ENCODE measurements at regions not wholly inside any gene's neighbourhood (a gene's known extent, or its start where the extent isn't known, plus 50 kb on each side); places are given as distances from the start of the nearest gene placed in this dataset.

- no peak for TF ChIP-seq CTCF (IDR thresholded peaks at IDR 0.05; ENCODE audit: low read depth, low read length)
- Histone ChIP-seq H3K27me3 (no peaks in the 10 kb centered on the region), H3K4me3 (no peak overlapping the region), H3K36me3 (no peaks in the 10 kb centered on the region), H3K27ac (no peak overlapping the region), H3K4me1 (ENCODE audit: low read depth) (no peaks in the 10 kb centered on the region), H3K9me3 (ENCODE audit: low read depth) (no peaks in the 10 kb centered on the region)
- peak in 1 of 2 donors; percentile 13 for DNase-seq (ENCODE audit: low read depth in 1 of 2, low spot score in 1 of 2)
These were observed 75.7 kb upstream of the C1orf87 start for GRCh38 chr1:60149251-60149650.

DNA sequence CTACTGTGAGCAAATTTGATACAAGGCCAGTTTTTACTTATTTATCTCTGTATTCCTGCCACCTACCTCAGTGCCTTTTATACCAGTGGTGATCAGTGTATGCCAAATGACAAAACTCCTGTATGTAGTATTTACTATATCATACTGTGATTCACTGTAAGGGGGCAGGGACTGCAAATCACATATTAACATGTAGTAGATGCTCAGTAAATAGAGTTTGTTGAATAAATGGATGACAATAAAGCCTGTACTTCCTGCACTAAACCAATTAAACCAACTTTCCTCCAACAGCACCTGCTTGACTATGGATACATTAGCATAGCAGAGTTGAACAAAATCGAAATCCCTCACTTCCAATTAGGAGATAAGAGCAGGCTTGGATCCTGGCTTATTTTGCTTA, 73.3 kb upstream of the C1orf87 start:
- Histone ChIP-seq H3K36me3 (no peaks in the 10 kb centered on the region), H3K4me3 (no peak overlapping the region), H3K27ac (no peak overlapping the region), H3K27me3 (no peaks in the 10 kb centered on the region), H3K9me3 (ENCODE audit: low read depth) (no peaks in the 10 kb centered on the region), H3K4me1 (ENCODE audit: low read depth) (no peaks in the 10 kb centered on the region)
- no peak for DNase-seq (ENCODE audit: low read depth in 1 of 2, low spot score in 1 of 2)
- no peak for TF ChIP-seq CTCF (IDR thresholded peaks at IDR 0.05; ENCODE audit: low read depth, low read length)

- H3K27ac ChIP-seq, result no peak overlapping the region
- no peak overlapping the region for H3K4me3 ChIP-seq
- DNase-seq (ENCODE audit: low read depth in 1 of 2, low spot score in 1 of 2), result no peak
- no peaks in the 10 kb centered on the region for H3K9me3 ChIP-seq (ENCODE audit: low read depth)
- no peak for TF ChIP-seq CTCF (IDR thresholded peaks at IDR 0.05; ENCODE audit: low read depth, low read length)
- no peaks in the 10 kb centered on the region for H3K27me3 ChIP-seq
- H3K4me1 ChIP-seq (ENCODE audit: low read depth), result no peaks in the 10 kb centered on the region
- H3K36me3 ChIP-seq, result no peaks in the 10 kb centered on the region
These were observed 72.2 kb upstream of the C1orf87 start for GRCh38 chr1:60145771-60146170.

GRCh38 chr1:60141743-60142142, 68.2 kb upstream of the C1orf87 start:
- no peak for TF ChIP-seq CTCF (IDR thresholded peaks at IDR 0.05; ENCODE audit: low read depth, low read length)
- Histone ChIP-seq H3K27ac (no peak overlapping the region), H3K27me3 (no peaks in the 10 kb centered on the region), H3K36me3 (no peaks in the 10 kb centered on the region), H3K4me1 (ENCODE audit: low read depth) (no peaks in the 10 kb centered on the region), H3K4me3 (no peak overlapping the region), H3K9me3 (ENCODE audit: low read depth) (no peaks in the 10 kb centered on the region)
- no peak for DNase-seq (ENCODE audit: low read depth in 1 of 2, low spot score in 1 of 2)

- no peaks in the 10 kb centered on the region for H3K27me3 ChIP-seq
- no peaks in the 10 kb centered on the region for H3K36me3 ChIP-seq
- no peak for TF ChIP-seq CTCF (IDR thresholded peaks at IDR 0.05; ENCODE audit: low read depth, low read length)
These were observed 67.7 kb upstream of the C1orf87 start for GRCh38 chr1:60141276-60141675.

DNA sequence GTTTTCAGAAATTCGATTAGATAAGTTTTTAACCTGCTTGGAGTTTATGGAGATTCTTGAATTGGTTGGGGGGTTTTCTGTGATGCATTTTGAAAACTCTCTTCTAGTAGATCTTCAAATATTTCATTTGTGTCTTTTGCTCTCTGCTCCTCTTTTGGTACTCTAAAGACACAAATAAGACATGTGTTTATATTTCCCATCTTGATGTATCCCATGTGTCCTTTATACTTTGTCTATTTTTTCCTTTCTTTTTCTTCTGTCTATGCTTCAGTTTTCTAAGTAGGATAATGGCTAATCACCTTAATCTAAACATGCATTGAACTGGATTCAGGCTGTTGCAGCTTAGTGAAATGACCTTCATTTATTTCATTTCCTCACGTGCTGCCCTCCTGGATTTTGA, 63.8 kb upstream of the C1orf87 start:
- H3K9me3 ChIP-seq (ENCODE audit: low read depth), result no peaks in the 10 kb centered on the region
- DNase-seq (ENCODE audit: low read depth in 1 of 2, low spot score in 1 of 2), result no peak
- H3K4me1 ChIP-seq (ENCODE audit: low read depth), result no peaks in the 10 kb centered on the region
- no peak for TF ChIP-seq CTCF (IDR thresholded peaks at IDR 0.05; ENCODE audit: low read depth, low read length)
- no peak overlapping the region for H3K4me3 ChIP-seq
- no peak overlapping the region for H3K27ac ChIP-seq
- no peaks in the 10 kb centered on the region for H3K27me3 ChIP-seq
- no peaks in the 10 kb centered on the region for H3K36me3 ChIP-seq

More at GRCh38 chr1:60141276-60141675, 67.7 kb upstream of the C1orf87 start:
- Histone ChIP-seq H3K27ac (no peak overlapping the region), H3K9me3 (ENCODE audit: low read depth) (no peaks in the 10 kb centered on the region), H3K4me3 (no peak overlapping the region), H3K4me1 (ENCODE audit: low read depth) (no peaks in the 10 kb centered on the region)
- DNase-seq (ENCODE audit: low read depth in 1 of 2, low spot score in 1 of 2), result no peak
